Uterus (tissue), 3 donors: ENCODE measurements at regions not wholly inside any gene's neighbourhood (a gene's known extent, or its start where the extent isn't known, plus 50 kb on each side); places are given as distances from the start of the nearest gene placed in this dataset.

Source experiments
- DNase-seq, 2 donors: peaks; one replicate each; pipeline ENCODE4 v3.0.0-alpha.2; 2019 to 2020
- H3K27ac ChIP-seq, 2 donors: fragments of 200-600 bp; sonication (generic); 1 replicate in 1 of 2; 2 replicates in 1 of 2; pipeline ENCODE4 v1.5.1; 2016 to 2018
- H3K27me3 ChIP-seq, 2 donors: fragments of 200-600 bp; sonication (generic); one replicate each; pipeline ENCODE4 v1.5.1; 2018 to 2019; ENCODE audit warnings: control low read depth in 1 of 2
- H3K36me3 ChIP-seq, 2 donors: fragments of 200-600 bp; sonication (generic); one replicate each; pipeline ENCODE4 v1.5.1; 2019; ENCODE audit warnings: control low read depth in 1 of 2
- H3K4me1 ChIP-seq, 2 donors: fragments of 200-600 bp; sonication (generic); one replicate each; pipeline ENCODE4 v1.5.1; 2018 to 2019; ENCODE audit warnings: control low read depth in 1 of 2
- H3K4me3 ChIP-seq, 2 donors: fragments of 200-600 bp; sonication (generic); 1 replicate in 1 of 2; 2 replicates in 1 of 2; pipeline ENCODE4 v1.5.1; 2018 to 2019; ENCODE audit warnings: mild to moderate bottlenecking in 1 of 2
- H3K9me3 ChIP-seq, 2 donors: fragments of 200-600 bp; sonication (generic); one replicate each; pipeline ENCODE4 v1.5.1; 2019; ENCODE audit warnings: control low read depth in 1 of 2
- CTCF ChIP-seq, 4 experiments: fragments of 200-600 bp in 2 of 4; fragments of 450-650 bp in 2 of 4; sonication (generic) in 2 of 4; IDR thresholded peaks; one replicate each; pipeline ENCODE4 v1.5.1; 2016 to 2019; ENCODE audit warnings: antibody characterized with exemption in 4 of 4, mild to moderate bottlenecking in 2 of 4, moderate library complexity in 1 of 4
- POLR2A ChIP-seq, 2 donors: fragments of 450-650 bp; IDR thresholded peaks; one replicate each; pipeline ENCODE4 v1.6.1; 2016; ENCODE audit warnings: antibody characterized with exemption in 2 of 2, mild to moderate bottlenecking in 1 of 2, moderate library complexity in 1 of 2
- intact Hi-C: fragments of 100-400 bp; cut with DNase I; formaldehyde crosslinking; loops from one replicate; pipeline ENCODE4 v1.15.1; 2023; ENCODE audit warnings: low total_unique reads
- donor health status: DM: yes; HTN: yes; CAD: no.

GRCh38 chr12:125245581-125246557, 180.6 kb downstream of the AACS start:
- no peak for TF ChIP-seq POLR2A (IDR thresholded peaks at IDR 0.05)
- H3K27me3 ChIP-seq, result peaks cover 0 to 6% of the 10 kb centered on the region in 2 donors
- H3K27ac ChIP-seq, result no peak overlapping the region
- H3K36me3 ChIP-seq, result no peaks in the 10 kb centered on the region
- H3K4me1 ChIP-seq, result no peaks in the 10 kb centered on the region
- no peaks in the 10 kb centered on the region for H3K9me3 ChIP-seq
- H3K4me3 ChIP-seq, result no peak overlapping the region
- DNase-seq, result no peak
- intact Hi-C loops, result no loop called here

DNA sequence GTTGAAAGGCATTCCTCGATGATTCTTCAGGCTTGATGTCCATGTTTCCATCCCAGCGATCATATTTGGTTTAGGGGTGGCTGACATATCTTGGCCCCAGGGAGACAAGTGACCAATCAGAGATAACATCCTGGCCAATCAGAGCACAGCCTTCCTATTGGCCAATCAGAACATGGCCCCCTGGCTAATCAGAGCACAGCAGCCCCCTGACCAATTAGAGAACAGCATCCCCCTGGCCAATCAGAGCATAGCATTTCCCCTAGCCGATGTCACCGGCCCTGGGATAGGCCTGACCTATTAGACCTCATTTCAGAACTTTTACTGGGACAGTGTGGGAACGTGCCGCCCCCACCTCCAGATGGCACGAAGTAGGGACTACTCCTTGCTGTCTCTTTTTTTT, 182.2 kb downstream of the AACS start:
- intact Hi-C loops, result no loop called here
- Histone ChIP-seq H3K9me3 (no peaks in the 10 kb centered on the region), H3K4me3 (no peak overlapping the region), H3K4me1 (no peaks in the 10 kb centered on the region), H3K27ac (no peak overlapping the region), H3K27me3 (peaks cover 0 to 6% of the 10 kb centered on the region in 2 donors), H3K36me3 (no peaks in the 10 kb centered on the region)
- no peak for DNase-seq
- TF ChIP-seq CTCF (IDR thresholded peaks at IDR 0.05), result no peak
- no peak for TF ChIP-seq POLR2A (IDR thresholded peaks at IDR 0.05)

DNA sequence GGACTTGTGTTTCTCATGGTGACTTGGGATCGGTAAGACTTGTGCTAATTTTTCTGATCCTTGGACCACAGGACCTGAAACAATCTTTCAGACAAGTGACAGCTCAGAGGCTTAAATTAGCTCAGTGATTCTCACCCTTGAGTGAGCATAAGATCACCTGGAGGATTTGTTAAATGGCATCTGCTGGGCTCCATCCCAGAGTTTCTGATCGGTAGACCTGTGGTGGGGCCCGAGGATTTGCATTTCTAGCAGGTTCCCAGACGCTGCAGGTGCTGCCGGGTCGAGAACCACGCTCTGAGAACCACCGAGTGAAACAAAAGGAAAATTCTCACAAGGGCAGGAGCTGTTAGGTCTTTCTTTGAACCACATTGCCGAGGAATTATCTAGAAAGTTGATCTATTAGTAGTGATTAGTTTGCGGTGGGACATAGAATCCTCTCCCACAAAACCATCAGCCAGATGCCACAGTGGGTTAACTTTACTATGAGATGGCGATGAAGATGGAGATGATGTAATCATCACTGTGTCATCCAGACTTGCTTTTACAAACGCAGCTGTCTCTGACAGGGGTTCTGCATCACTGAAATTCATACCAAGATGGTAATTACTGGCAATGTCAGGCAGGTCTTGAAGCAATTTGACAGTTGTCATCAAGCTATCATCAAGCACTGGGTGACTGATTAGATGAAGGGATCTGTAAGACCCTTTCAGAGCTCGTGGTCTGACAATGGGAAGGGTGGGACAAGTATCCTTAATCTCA, 184.0 kb downstream of the AACS start:
- intact Hi-C loops, result no loop called here
- H3K36me3 ChIP-seq, result no peaks in the 10 kb centered on the region
- TF ChIP-seq CTCF (IDR thresholded peaks at IDR 0.05), result no peak
- TF ChIP-seq POLR2A (IDR thresholded peaks at IDR 0.05), result no peak
- H3K27me3 ChIP-seq, result peaks cover 0 to 6% of the 10 kb centered on the region in 2 donors
- H3K4me1 ChIP-seq, result no peaks in the 10 kb centered on the region
- no peak overlapping the region for H3K4me3 ChIP-seq
- H3K9me3 ChIP-seq, result no peaks in the 10 kb centered on the region
- no peak overlapping the region for H3K27ac ChIP-seq
- no peak for DNase-seq

- intact Hi-C loops, result no loop called here
- H3K4me3 ChIP-seq, result no peak overlapping the region
- no peaks in the 10 kb centered on the region for H3K36me3 ChIP-seq
- H3K9me3 ChIP-seq, result no peaks in the 10 kb centered on the region
- peaks cover 0 to 6% of the 10 kb centered on the region in 2 donors for H3K27me3 ChIP-seq
- H3K27ac ChIP-seq, result no peak overlapping the region
- no peaks in the 10 kb centered on the region for H3K4me1 ChIP-seq
- DNase-seq, result no peak
- TF ChIP-seq POLR2A (IDR thresholded peaks at IDR 0.05), result no peak
- TF ChIP-seq CTCF (IDR thresholded peaks at IDR 0.05), result no peak
Observed at GRCh38 chr12:125249932-125250331, 184.7 kb downstream of the AACS start.

GRCh38 chr12:125254236-125254635, 189.0 kb downstream of the AACS start:
- TF ChIP-seq CTCF (IDR thresholded peaks at IDR 0.05) (no peak), POLR2A (IDR thresholded peaks at IDR 0.05) (no peak)
- Histone ChIP-seq H3K27me3 (no peaks in the 10 kb centered on the region), H3K27ac (no peak overlapping the region), H3K4me1 (no peaks in the 10 kb centered on the region), H3K4me3 (no peak overlapping the region), H3K36me3 (no peaks in the 10 kb centered on the region), H3K9me3 (no peaks in the 10 kb centered on the region)
- intact Hi-C loops, result no loop called here
- DNase-seq, result no peak
